Eye (tissue), 1 donor: ENCODE measurements at regions not wholly inside any gene's neighbourhood (a gene's known extent, or its start where the extent isn't known, plus 50 kb on each side); places are given as distances from the start of the nearest gene placed in this dataset.
"Not testable (repeated sequence)": the region's sequence is repeated elsewhere in the genome, so short reads cannot be mapped to it uniquely, and the experiment has no call there.

Experiments used
- DNase-seq: peaks from one replicate; pipeline ENCODE4 v3.0.0-alpha.2; 2015

DNA sequence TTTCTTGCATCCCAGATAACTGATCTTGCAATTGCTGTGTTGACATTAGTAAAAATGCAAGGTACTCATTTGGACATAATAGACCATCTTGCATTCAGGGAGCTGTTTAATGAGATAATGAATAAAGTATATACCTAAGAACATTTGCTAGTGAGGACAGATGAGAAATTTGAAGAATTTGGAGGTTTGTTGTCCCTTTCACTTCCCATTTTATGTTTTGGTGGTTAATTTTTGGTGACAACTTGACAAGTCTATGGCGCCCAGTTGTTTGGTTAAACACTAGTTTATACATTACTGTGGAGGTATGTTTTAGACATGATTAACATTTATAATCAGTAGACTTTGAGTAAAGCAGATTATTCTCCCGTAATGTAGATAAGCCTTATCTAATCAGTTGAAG is 300.2 kb upstream of the SYNCRIP start:
- DNase-seq, result no peak

DNA sequence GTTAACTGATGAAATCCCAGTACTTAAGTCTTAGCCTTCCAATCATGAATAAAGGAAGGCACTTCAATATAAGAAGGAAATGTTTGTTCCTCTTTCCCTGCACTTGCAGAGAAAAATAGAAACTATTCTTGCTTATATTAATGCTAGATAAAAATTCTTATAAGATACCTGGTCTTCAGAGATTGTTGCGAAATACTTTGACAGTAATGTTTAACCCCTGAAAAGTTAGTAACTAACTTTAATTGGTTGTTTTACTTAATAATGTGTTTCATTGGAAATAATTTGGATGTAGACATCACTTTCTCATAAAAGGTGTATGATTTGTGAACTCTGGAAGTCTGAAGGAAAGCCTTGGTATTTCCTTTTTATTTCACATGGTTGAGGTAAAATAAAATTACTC is 294.2 kb upstream of the SYNCRIP start:
- no peak for DNase-seq

- DNase-seq, result peak; percentile 85
Measured at GRCh38 chr6:85923013-85923430, 280.3 kb upstream of the SYNCRIP start.

DNA sequence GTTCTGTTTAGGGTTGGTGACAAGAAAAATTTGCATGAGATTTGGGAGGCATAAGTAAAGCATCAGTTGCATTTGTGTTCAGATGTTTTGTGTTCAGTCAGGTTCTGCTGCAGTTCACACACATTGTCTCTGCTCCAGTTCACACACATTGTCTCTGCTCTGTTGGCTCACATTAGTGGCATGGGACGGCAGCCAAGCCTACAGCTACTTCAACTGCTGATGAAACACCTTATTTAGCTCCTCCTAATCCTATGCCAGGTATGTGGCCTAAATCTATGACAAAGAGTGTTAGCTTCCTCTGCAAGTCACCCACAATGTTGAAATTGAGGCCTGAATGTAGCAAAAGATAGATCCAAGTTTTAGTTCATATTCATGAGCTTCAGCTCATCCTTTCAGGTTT is 278.1 kb upstream of the SYNCRIP start:
- peak; percentile 79 for DNase-seq

DNA sequence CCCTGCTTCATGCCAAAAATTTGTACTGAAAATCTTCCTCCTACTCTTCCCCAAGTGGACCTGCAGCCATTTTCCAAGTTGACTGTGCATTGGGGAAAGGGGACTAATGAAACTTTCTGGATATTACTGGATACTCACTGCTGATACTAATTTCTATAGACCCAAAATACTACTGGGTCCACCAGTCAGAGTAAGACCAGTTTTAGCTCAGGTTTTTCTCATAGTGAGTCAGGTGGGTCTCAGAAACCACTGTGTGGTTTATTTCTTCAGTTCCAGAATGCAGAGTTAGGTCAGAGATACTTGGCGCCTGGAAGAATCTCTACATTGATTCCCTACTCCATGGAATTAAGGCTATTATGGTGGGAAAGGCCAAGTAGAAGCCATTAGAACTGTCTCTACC is 274.8 kb upstream of the SYNCRIP start:
- no peak for DNase-seq

GRCh38 chr6:85913001-85913400 is 270.3 kb upstream of the SYNCRIP start:
- no peak for DNase-seq

DNA sequence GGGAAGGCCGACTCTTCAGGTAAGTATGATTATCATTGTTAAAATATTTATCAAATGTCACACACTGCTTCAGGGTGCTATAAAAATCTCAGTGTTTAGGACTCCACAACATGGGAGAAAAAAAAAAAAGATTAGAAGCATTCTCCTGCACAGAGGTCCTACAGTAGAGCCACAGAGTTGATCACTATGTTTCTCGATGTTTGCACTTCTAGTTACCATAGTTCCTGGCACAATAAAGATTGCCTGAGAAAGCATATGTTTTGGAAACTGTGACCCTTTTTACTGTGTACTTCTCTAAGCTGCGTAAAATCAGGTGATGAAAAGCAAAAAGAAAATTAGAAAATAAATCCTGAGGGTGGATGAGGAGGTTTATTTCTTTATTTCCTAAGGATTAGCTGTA is 269.9 kb upstream of the SYNCRIP start:
- DNase-seq, result no peak

DNA sequence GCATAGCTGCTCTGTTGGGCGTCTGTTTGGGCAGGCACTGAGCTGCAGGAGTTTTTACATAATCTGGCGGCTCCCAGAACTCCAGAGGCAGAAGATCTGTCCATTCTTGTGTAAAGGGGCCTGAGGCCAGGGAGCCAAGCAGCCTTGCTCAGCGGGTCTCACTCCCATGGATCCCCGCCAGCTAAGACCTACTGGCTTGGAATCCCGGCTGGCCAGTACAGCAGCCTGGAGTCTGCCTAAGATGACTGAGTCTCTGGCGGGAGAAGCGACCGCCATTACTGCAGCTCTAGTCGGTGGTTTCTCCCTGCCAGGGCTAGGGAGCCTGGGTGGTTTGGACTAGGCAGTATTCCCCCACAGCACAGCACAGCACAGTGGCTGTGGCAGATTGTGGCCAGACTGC is 268.4 kb upstream of the SYNCRIP start:
- no peak for DNase-seq

GRCh38 chr6:85908120-85908519 is 265.4 kb upstream of the SYNCRIP start:
- not testable (repeated sequence) for DNase-seq

DNA sequence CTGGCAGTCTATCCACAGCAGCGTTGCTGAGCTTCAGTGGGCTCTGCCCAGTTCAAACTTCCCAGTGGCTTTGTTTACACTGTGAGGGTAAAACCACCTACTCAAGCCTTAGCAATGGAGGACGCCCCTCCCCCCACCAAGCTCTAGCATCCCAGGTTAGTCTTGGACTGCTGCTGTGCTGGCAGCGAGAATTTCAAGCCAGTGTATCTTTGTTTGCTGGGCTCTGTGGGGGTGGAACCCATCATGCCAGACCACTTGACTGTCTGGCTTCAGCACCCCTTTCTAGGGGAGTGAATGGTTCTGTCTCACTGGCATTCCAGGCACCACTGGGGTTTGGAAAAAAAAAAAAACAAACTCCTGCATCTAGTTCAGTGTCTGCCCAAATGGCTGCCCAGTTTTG is 249.7 kb upstream of the SYNCRIP start:
- no peak for DNase-seq

GRCh38 chr6:85887461-85887860 is 244.8 kb upstream of the SYNCRIP start:
- DNase-seq, result no peak

DNA sequence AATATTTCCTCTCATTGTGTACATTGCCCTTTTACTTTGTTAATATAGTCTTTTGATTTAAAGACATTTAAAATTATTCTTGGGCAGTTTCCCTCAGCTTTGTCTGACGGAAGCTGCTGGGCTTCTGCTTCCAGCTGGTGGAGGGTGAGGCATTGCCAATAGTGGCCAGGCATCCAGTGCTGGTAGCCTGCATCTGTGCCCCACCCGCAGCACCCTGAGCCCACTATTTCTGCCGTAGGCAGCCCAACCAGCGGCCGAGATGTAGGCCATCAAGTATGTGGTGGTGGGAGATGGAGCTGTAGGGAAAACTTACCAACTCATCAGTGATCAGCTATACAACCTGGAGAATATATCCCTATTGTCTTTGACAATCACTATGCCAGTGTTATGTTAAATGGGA is 226.0 kb upstream of the SYNCRIP start:
- DNase-seq, result no peak

DNA sequence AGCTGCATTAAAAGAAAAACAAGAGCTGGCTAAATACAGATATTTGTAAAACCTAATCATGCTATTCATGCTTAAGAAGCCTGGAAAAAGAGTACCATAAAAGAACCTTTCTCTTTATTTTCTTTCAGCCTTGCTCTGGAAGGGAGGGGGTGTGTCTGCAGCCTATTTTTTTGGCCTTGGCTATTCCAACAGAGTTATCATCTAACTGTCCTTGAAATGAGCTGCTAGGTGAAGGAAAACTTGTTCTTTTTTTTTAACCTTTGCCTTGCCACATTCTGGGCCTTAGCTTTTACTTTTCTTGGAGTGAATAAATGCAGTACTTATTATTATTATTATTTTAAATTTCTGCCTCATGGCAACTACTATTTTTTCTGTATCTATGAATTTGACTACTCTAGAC is 224.9 kb upstream of the SYNCRIP start:
- DNase-seq, result no peak

DNA sequence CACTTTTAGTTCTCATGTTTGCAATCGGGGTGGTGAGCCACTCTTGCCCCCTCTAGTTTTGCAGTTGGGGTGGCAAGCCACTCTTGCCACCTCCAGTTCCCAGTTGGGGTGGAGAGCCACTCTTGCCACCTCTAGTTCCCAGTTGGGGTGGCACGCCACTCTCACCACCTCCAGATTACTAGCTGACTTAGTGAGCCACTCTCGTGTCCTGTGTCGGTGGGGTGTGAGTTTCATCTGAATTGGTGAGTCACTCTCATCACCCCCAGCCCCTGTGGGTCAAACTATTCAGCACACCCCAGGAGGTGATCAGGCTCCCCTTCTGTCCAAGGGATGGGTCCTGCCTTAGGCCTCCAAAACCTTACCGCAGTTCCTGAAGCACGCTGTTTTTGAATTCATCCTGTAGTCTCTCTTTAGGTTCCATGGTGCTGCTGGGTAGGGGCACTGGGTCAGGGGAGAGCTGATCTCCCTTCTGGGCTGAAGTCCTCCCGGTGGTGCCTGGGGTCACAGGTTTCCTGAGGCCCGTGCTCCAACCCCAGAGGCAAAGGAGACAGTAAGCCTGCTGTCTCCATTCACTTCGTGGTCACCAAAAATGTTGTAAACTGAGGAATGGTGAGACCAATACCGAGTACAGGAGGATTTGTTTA is 224.2 kb upstream of the SYNCRIP start:
- no peak for DNase-seq

- DNase-seq, result peak; percentile 1
Measured at GRCh38 chr6:85866370-85866730, 223.7 kb upstream of the SYNCRIP start.

GRCh38 chr6:85865420-85866369 is 223.0 kb upstream of the SYNCRIP start:
- DNase-seq, result peak; percentile 28

GRCh38 chr6:85864453-85865401 is 222.0 kb upstream of the SYNCRIP start:
- DNase-seq, result peak; percentile 1

- DNase-seq, result no peak
Measured at GRCh38 chr6:85856235-85856634, 213.5 kb upstream of the SYNCRIP start.

- DNase-seq, result not testable (repeated sequence)
Measured at GRCh38 chr6:85838351-85839119, 195.8 kb upstream of the SYNCRIP start.

- DNase-seq, result no peak
Measured at GRCh38 chr6:85828973-85829372, 186.3 kb upstream of the SYNCRIP start.

- DNase-seq, result no peak
Measured at GRCh38 chr6:85826997-85827396, 184.3 kb upstream of the SYNCRIP start.

GRCh38 chr6:85824329-85824728 is 181.6 kb upstream of the SYNCRIP start:
- DNase-seq, result no peak
